WTC11 (cell line): ENCODE measurements at regions not wholly inside any gene's neighbourhood (a gene's known extent, or its start where the extent isn't known, plus 50 kb on each side); places are given as distances from the start of the nearest gene placed in this dataset.

Source experiments
- ATAC-seq: fragments of 200-7000 bp; cut with Tn5 transposase; 2 replicates; pipeline ENCODE4 v1.10.0; 2021; ENCODE audit warnings: mild to moderate bottlenecking, moderate library complexity
- CTCF ChIA-PET: fragments of 300-600 bp; sonication (Branson Sonifier 250); formaldehyde crosslinking; loops from one replicate; lab custom pipeline; 2021; ENCODE audit warnings: antibody characterized with exemption; lab: Charles Lee
- POLR2A ChIA-PET: fragments of 350-600 bp; sonication (Branson Sonifier 250); formaldehyde crosslinking; loops from one replicate; lab custom pipeline; 2021; ENCODE audit warnings: antibody characterized with exemption; lab: Charles Lee
- DNase-seq: peaks from one replicate; pipeline ENCODE4 v3.0.0; 2021; ENCODE audit warnings: low spot score
- H3K27ac Mint-ChIP-seq: 2 replicates; pipeline ENCODE4 v1.8.0; 2021; ENCODE audit warnings: mixed read lengths
- H3K27me3 Mint-ChIP-seq: 2 replicates; pipeline ENCODE4 v1.8.0; 2021; ENCODE audit warnings: low read depth, mild to moderate bottlenecking, moderate library complexity, mixed read lengths
- H3K36me3 Mint-ChIP-seq: 2 replicates; pipeline ENCODE4 v1.8.0; 2021; ENCODE audit warnings: mixed read lengths
- H3K4me1 Mint-ChIP-seq: 2 replicates; pipeline ENCODE4 v1.8.0; 2022; ENCODE audit warnings: mixed read lengths
- H3K4me3 Mint-ChIP-seq: 2 replicates; pipeline ENCODE4 v1.8.0; 2021; ENCODE audit warnings: mild to moderate bottlenecking, moderate library complexity, mixed read lengths
- H3K9me3 Mint-ChIP-seq: 2 replicates; pipeline ENCODE4 v1.8.0; 2021; ENCODE audit warnings: mixed read lengths
- ATF1 ChIP-seq: sonication (generic); formaldehyde crosslinking; IDR thresholded peaks from 2 replicates; pipeline ENCODE4 v1.8.1; 2023; ENCODE audit warnings: mild to moderate bottlenecking, moderate library complexity, missing genetic modification reagents
- ATF6 ChIP-seq: sonication (generic); formaldehyde crosslinking; IDR thresholded peaks from 2 replicates; pipeline ENCODE4 v1.8.1; 2023; ENCODE audit warnings: mild to moderate bottlenecking, missing genetic modification reagents
- CDX4 ChIP-seq: fragments of 250-450 bp; sonication (Bioruptor Pico); IDR thresholded peaks from 2 replicates; pipeline ENCODE4 v1.9.0; 2021; ENCODE audit warnings: moderate library complexity, mild to moderate bottlenecking, inconsistent platforms, borderline replicate concordance
- ELF4 ChIP-seq: sonication (generic); formaldehyde crosslinking; IDR thresholded peaks from 2 replicates; pipeline ENCODE4 v1.8.1; 2022; ENCODE audit warnings: low read depth, mild to moderate bottlenecking, moderate library complexity, missing genetic modification reagents
- FOXP1 ChIP-seq: sonication (generic); formaldehyde crosslinking; IDR thresholded peaks from 2 replicates; pipeline ENCODE4 v1.8.0; 2022; ENCODE audit warnings: missing genetic modification reagents, mild to moderate bottlenecking, moderate library complexity, borderline replicate concordance
- GRHL2 ChIP-seq: fragments of 250-450 bp; sonication (Bioruptor Pico); IDR thresholded peaks from 2 replicates; pipeline ENCODE4 v1.8.0; 2022; ENCODE audit warnings: mild to moderate bottlenecking, moderate library complexity; ENCODE audit not compliant: insufficient replicate concordance, severe bottlenecking
- MYBL2 ChIP-seq: sonication (generic); formaldehyde crosslinking; IDR thresholded peaks from 2 replicates; pipeline ENCODE4 v1.8.1; 2023; ENCODE audit warnings: mild to moderate bottlenecking, moderate library complexity, missing genetic modification reagents
- OVOL2 ChIP-seq: fragments of 250-450 bp; sonication (Bioruptor Pico); IDR thresholded peaks from 2 replicates; pipeline ENCODE4 v1.9.0; 2021; ENCODE audit warnings: mild to moderate bottlenecking, borderline replicate concordance
- PRRX2 ChIP-seq: fragments of 250-450 bp; sonication (Bioruptor Pico); IDR thresholded peaks from 2 replicates; pipeline ENCODE4 v1.8.0; 2021; ENCODE audit warnings: mild to moderate bottlenecking
- RORB ChIP-seq: fragments of 250-450 bp; sonication (Bioruptor Pico); IDR thresholded peaks from 2 replicates; pipeline ENCODE4 v1.9.0; 2021; ENCODE audit warnings: mild to moderate bottlenecking
- TEAD4 ChIP-seq: sonication (generic); formaldehyde crosslinking; IDR thresholded peaks from 2 replicates; pipeline ENCODE4 v1.8.0; 2022; ENCODE audit warnings: mild to moderate bottlenecking, missing genetic modification reagents
- USF1 ChIP-seq: sonication (generic); formaldehyde crosslinking; IDR thresholded peaks from 2 replicates; pipeline ENCODE4 v1.8.0; 2022; ENCODE audit warnings: mild to moderate bottlenecking, missing genetic modification reagents
- ZNF423 ChIP-seq: fragments of 250-450 bp; sonication (Bioruptor Pico); IDR thresholded peaks from 2 replicates; pipeline ENCODE4 v2.1.2; 2022; ENCODE audit warnings: mild to moderate bottlenecking, moderate library complexity
- TF ChIP-seq, protein P1 (sequence below): sonication (generic); formaldehyde crosslinking; IDR thresholded peaks from 2 replicates; pipeline ENCODE4 v1.8.1; 2023; ENCODE audit warnings: mild to moderate bottlenecking, missing genetic modification reagents
- TF ChIP-seq, protein P2 (sequence below): fragments of 250-450 bp; sonication (Bioruptor Pico); conservative IDR thresholded peaks from 2 replicates; pipeline ENCODE4 v1.9.0; 2021; ENCODE audit warnings: mild to moderate bottlenecking
- TF ChIP-seq, protein P3 (sequence below): sonication (generic); formaldehyde crosslinking; IDR thresholded peaks from 2 replicates; pipeline ENCODE4 v1.8.1; 2023; ENCODE audit warnings: mild to moderate bottlenecking, moderate library complexity, missing genetic modification reagents
- TF ChIP-seq, protein P4 (sequence below): fragments of 250-450 bp; sonication (Bioruptor Pico); IDR thresholded peaks from 2 replicates; pipeline ENCODE4 v1.9.0; 2021; ENCODE audit warnings: mild to moderate bottlenecking, borderline replicate concordance

GRCh38 chr4:166308647-166309046, 435.6 kb downstream of the TLL1 start (continued):
- TF ChIP-seq, protein P1, sequence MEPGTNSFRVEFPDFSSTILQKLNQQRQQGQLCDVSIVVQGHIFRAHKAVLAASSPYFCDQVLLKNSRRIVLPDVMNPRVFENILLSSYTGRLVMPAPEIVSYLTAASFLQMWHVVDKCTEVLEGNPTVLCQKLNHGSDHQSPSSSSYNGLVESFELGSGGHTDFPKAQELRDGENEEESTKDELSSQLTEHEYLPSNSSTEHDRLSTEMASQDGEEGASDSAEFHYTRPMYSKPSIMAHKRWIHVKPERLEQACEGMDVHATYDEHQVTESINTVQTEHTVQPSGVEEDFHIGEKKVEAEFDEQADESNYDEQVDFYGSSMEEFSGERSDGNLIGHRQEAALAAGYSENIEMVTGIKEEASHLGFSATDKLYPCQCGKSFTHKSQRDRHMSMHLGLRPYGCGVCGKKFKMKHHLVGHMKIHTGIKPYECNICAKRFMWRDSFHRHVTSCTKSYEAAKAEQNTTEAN (CRISPR knock-in tag): no peak
- TF ChIP-seq FOXP1 (CRISPR knock-in tag): no peak

DNA sequence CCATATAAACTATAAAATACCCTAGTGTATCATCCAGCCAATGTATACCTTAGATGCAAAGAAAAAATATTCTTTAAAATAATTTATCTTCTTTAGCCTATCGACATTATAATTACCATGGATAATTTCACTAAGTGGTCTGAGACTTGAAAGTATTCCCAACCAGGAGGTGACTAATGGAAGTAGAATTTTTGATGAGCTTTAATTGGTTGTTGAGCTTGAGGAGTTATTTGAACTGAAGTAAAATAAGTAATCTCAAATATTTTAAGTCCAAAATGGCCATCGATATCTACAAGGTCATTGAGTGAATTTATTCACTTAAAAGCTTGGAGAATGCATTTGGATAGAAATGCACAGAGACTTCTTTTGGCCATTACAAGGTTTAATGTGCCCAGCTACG, 436.2 kb downstream of the TLL1 start:
- no peak for ATAC-seq
- Mint-ChIP-seq H3K27ac (no peak overlapping the region), H3K4me3 (no peak overlapping the region), H3K9me3 (peaks cover 21% of the 10 kb centered on the region), H3K4me1 (peaks cover 3% of the 10 kb centered on the region), H3K36me3 (no peaks in the 10 kb centered on the region), H3K27me3 (no peaks in the 10 kb centered on the region; the same call in 1 of the 2 replicates)
- ChIA-PET CTCF (interaction anchor here (0.6 kb wide), 1 partner anchor 14 kb away, joined by 4 read pairs; no protein-coding TSS in a partner anchor), POLR2A (no interaction called here)
- no peak for DNase-seq
- TF ChIP-seq, protein P2, sequence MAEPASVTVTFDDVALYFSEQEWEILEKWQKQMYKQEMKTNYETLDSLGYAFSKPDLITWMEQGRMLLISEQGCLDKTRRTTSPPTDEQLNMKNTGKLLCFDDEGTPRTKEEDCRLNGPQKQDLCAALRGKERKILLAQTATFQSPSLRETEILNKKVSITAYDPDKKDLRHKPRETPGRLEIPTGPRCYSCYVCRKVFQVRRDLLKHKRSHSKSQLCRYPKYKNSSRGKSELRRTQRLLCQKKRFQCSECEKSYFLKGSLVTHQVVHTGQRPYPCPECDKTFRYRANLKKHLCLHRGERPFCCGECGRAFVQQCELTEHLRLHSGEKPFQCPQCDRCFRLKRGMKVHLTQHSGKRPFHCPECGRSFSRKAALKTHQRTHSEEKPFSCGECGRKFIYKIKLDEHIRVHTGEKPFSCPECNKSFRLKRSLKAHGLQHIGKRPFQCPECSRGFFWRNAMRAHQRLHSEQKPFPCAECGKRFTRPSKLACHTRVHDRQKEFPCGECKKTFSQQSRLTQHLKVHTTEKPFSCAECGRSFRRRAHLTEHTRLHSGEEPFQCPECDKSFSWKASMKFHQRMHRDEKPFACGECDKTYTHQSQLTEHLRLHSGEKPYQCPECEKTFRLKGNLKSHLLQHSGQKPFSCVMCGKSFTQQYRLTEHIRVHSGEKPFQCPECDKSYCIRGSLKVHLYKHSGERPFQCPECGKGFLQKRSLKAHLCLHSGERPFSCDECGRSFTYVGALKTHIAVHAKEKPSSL (CRISPR knock-in tag): no peak
- TF ChIP-seq ATF1 (no peak), ZNF423 (CRISPR knock-in tag) (no peak), CDX4 (CRISPR knock-in tag) (no peak), OVOL2 (CRISPR knock-in tag) (no peak), TEAD4 (CRISPR knock-in tag) (no peak), USF1 (CRISPR knock-in tag) (no peak), ATF6 (CRISPR knock-in tag) (no peak), ELF4 (CRISPR knock-in tag) (no peak), GRHL2 (CRISPR knock-in tag) (no peak), MYBL2 (CRISPR knock-in tag) (no peak)

GRCh38 chr4:166311169-166311568, 438.1 kb downstream of the TLL1 start:
- Mint-ChIP-seq H3K36me3 (no peaks in the 10 kb centered on the region), H3K4me3 (no peak overlapping the region), H3K9me3 (peaks cover 11% of the 10 kb centered on the region), H3K27me3 (no peaks in the 10 kb centered on the region; the same call in 1 of the 2 replicates), H3K4me1 (peaks cover 6% of the 10 kb centered on the region), H3K27ac (no peak overlapping the region)
- ChIA-PET POLR2A (no interaction called here), CTCF (interaction anchor here (1.0 to 1.5 kb wide), 2 partner anchors 12 to 283 kb away, joined by 3 to 4 read pairs; no protein-coding TSS in a partner anchor)
- no peak for ATAC-seq
- no peak for DNase-seq
- TF ChIP-seq MYBL2 (CRISPR knock-in tag) (no peak), FOXP1 (CRISPR knock-in tag) (no peak), PRRX2 (CRISPR knock-in tag) (no peak), RORB (CRISPR knock-in tag) (no peak)
- TF ChIP-seq, protein P3, sequence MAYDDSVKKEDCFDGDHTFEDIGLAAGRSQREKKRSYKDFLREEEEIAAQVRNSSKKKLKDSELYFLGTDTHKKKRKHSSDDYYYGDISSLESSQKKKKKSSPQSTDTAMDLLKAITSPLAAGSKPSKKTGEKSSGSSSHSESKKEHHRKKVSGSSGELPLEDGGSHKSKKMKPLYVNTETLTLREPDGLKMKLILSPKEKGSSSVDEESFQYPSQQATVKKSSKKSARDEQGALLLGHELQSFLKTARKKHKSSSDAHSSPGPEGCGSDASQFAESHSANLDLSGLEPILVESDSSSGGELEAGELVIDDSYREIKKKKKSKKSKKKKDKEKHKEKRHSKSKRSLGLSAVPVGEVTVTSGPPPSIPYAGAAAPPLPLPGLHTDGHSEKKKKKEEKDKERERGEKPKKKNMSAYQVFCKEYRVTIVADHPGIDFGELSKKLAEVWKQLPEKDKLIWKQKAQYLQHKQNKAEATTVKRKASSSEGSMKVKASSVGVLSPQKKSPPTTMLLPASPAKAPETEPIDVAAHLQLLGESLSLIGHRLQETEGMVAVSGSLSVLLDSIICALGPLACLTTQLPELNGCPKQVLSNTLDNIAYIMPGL: no peak
- TF ChIP-seq, protein P4, sequence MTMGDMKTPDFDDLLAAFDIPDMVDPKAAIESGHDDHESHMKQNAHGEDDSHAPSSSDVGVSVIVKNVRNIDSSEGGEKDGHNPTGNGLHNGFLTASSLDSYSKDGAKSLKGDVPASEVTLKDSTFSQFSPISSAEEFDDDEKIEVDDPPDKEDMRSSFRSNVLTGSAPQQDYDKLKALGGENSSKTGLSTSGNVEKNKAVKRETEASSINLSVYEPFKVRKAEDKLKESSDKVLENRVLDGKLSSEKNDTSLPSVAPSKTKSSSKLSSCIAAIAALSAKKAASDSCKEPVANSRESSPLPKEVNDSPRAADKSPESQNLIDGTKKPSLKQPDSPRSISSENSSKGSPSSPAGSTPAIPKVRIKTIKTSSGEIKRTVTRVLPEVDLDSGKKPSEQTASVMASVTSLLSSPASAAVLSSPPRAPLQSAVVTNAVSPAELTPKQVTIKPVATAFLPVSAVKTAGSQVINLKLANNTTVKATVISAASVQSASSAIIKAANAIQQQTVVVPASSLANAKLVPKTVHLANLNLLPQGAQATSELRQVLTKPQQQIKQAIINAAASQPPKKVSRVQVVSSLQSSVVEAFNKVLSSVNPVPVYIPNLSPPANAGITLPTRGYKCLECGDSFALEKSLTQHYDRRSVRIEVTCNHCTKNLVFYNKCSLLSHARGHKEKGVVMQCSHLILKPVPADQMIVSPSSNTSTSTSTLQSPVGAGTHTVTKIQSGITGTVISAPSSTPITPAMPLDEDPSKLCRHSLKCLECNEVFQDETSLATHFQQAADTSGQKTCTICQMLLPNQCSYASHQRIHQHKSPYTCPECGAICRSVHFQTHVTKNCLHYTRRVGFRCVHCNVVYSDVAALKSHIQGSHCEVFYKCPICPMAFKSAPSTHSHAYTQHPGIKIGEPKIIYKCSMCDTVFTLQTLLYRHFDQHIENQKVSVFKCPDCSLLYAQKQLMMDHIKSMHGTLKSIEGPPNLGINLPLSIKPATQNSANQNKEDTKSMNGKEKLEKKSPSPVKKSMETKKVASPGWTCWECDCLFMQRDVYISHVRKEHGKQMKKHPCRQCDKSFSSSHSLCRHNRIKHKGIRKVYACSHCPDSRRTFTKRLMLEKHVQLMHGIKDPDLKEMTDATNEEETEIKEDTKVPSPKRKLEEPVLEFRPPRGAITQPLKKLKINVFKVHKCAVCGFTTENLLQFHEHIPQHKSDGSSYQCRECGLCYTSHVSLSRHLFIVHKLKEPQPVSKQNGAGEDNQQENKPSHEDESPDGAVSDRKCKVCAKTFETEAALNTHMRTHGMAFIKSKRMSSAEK: no peak
